ENCODE measurements at regions not wholly inside any gene's neighbourhood (a gene's known extent, or its start where the extent isn't known, plus 50 kb on each side); places are given as distances from the start of the nearest gene placed in this dataset.

DNA sequence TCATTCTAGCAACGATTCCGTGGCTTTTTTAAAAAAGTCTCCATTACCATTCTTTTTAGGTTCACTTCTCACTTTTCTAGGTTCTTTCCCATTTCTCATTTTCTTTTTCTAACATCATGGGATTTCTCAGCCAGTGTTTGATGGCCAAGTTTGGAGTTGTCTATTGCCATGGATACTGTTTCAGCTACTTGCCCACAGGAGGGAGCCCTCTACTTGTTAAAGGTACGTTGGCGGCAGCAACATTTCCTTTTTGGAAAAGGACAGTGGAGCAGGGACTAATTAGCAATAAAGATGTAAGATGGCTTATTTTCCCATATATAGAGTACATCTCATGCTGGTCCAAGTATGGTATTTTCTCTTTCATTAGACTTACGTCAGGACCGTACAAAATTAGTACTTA lies 2257.5 kb upstream of the C9orf72 start:
- H4K20me1 ChIP-seq (ENCODE audit: insufficient read depth, low read length): no peaks in the 10 kb centered on the region
- no peaks in the 10 kb centered on the region for H3K4me1 ChIP-seq (ENCODE audit: insufficient read depth, low read length, severe bottlenecking)
- H3K9ac ChIP-seq (ENCODE audit: low read length): no peak overlapping the region
- H3K27ac ChIP-seq (ENCODE audit: low read depth, low read length, poor library complexity, severe bottlenecking): no peak overlapping the region
- H3K9me2 ChIP-seq (ENCODE audit: low read depth, low read length): no peaks in the 10 kb centered on the region
- H3K36me3 ChIP-seq (ENCODE audit: insufficient read depth, low read length): no peaks in the 10 kb centered on the region
- H3K4me3 ChIP-seq (ENCODE audit: low read depth, low read length, poor library complexity, severe bottlenecking): no peak overlapping the region
- no peaks in the 10 kb centered on the region for H3K27me3 ChIP-seq (ENCODE audit: insufficient read depth, low read length)
- TF ChIP-seq, protein P1, sequence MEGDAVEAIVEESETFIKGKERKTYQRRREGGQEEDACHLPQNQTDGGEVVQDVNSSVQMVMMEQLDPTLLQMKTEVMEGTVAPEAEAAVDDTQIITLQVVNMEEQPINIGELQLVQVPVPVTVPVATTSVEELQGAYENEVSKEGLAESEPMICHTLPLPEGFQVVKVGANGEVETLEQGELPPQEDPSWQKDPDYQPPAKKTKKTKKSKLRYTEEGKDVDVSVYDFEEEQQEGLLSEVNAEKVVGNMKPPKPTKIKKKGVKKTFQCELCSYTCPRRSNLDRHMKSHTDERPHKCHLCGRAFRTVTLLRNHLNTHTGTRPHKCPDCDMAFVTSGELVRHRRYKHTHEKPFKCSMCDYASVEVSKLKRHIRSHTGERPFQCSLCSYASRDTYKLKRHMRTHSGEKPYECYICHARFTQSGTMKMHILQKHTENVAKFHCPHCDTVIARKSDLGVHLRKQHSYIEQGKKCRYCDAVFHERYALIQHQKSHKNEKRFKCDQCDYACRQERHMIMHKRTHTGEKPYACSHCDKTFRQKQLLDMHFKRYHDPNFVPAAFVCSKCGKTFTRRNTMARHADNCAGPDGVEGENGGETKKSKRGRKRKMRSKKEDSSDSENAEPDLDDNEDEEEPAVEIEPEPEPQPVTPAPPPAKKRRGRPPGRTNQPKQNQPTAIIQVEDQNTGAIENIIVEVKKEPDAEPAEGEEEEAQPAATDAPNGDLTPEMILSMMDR (IDR thresholded peaks at IDR 0.05; ENCODE audit: low read length): peak; percentile 64
- TF ChIP-seq EZH2 (IDR thresholded peaks at IDR 0.05; ENCODE audit: borderline replicate concordance, low read length): no peak
- no peaks in the 10 kb centered on the region for H3K79me2 ChIP-seq (ENCODE audit: insufficient read depth, low read length)
- no peak overlapping the region for H2AFZ ChIP-seq (ENCODE audit: low read length)
- no peak overlapping the region for H3K4me2 ChIP-seq (ENCODE audit: low read length)
- H3K9me3 ChIP-seq (ENCODE audit: low read length): no peaks in the 10 kb centered on the region; the same call in 1 of the 2 replicates
- no peaks in the 10 kb centered on the region for H3F3A ChIP-seq (ENCODE audit: insufficient read depth, low read length)

DNA sequence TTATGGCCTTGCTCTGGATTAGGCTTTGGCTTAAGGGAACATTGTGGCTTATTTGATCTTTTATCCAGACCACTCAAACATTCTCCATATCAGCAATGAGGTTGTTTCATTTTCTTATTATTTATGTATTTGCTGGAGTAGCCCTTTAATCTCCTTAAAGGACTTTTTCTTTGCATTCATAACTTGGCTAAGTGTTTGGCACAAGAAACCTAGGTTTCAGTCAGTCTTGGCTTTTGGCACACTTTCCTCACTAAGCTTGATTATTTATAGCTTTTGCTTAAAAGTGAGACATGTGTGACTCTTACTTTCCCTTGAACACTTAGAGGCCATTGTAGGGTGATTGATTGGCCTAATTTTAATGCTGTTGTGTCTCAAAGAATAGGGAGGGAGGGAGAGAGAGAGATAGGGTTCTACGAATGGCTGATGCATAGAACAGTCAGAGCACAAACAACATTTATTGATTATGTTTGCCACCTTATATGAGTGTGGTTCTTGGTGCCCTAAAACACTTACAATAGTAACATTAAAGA lies 2265.3 kb upstream of the C9orf72 start:
- Histone ChIP-seq H3K9ac (ENCODE audit: low read length) (no peak overlapping the region), H2AFZ (ENCODE audit: low read length) (no peak overlapping the region)

DNA sequence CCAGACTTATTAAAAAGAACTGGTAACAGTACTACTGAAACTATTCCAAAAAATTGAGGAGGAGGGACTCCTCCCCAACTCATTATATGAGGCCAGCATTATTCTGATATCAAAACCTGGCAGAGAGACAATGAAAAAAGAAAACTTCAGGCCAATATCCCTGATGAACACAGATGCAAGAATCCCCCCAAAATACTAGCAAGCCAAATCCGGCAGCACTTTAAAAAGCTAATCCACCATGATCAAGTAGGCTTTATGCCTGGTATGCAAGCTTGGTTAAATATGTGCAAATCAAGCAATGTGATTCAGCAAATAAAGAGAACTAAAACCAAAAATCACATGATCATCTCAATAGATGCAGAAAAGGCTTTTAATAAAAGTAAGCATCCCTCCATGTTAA lies 2271.0 kb upstream of the C9orf72 start:
- Histone ChIP-seq H3K36me3 (ENCODE audit: insufficient read depth, low read length) (no peaks in the 10 kb centered on the region), H3K4me2 (ENCODE audit: low read length) (no peak overlapping the region), H3K79me2 (ENCODE audit: insufficient read depth, low read length) (no peaks in the 10 kb centered on the region), H3F3A (ENCODE audit: insufficient read depth, low read length) (no peaks in the 10 kb centered on the region), H2AFZ (ENCODE audit: low read length) (no peak overlapping the region), H3K4me1 (ENCODE audit: insufficient read depth, low read length, severe bottlenecking) (no peaks in the 10 kb centered on the region), H3K9me2 (ENCODE audit: low read depth, low read length) (no peaks in the 10 kb centered on the region), H3K27ac (ENCODE audit: low read depth, low read length, poor library complexity, severe bottlenecking) (no peak overlapping the region), H3K4me3 (ENCODE audit: low read depth, low read length, poor library complexity, severe bottlenecking) (no peak overlapping the region), H3K27me3 (ENCODE audit: insufficient read depth, low read length) (no peaks in the 10 kb centered on the region), H3K9me3 (ENCODE audit: low read length) (no peaks in the 10 kb centered on the region), H3K9ac (ENCODE audit: low read length) (no peak overlapping the region), H4K20me1 (ENCODE audit: insufficient read depth, low read length) (no peaks in the 10 kb centered on the region)
- TF ChIP-seq, protein P1 (IDR thresholded peaks at IDR 0.05; ENCODE audit: low read length): no peak
- no peak for TF ChIP-seq EZH2 (IDR thresholded peaks at IDR 0.05; ENCODE audit: borderline replicate concordance, low read length)

More for the DNA sequence above, 2265.3 kb upstream of the C9orf72 start:
- Histone ChIP-seq H3K4me3 (ENCODE audit: low read depth, low read length, poor library complexity, severe bottlenecking) (no peak overlapping the region), H4K20me1 (ENCODE audit: insufficient read depth, low read length) (no peaks in the 10 kb centered on the region), H3K4me1 (ENCODE audit: insufficient read depth, low read length, severe bottlenecking) (no peaks in the 10 kb centered on the region), H3K27me3 (ENCODE audit: insufficient read depth, low read length) (no peaks in the 10 kb centered on the region), H3K9me3 (ENCODE audit: low read length) (no peaks in the 10 kb centered on the region), H3K27ac (ENCODE audit: low read depth, low read length, poor library complexity, severe bottlenecking) (no peak overlapping the region), H3K79me2 (ENCODE audit: insufficient read depth, low read length) (no peaks in the 10 kb centered on the region), H3K36me3 (ENCODE audit: insufficient read depth, low read length) (no peaks in the 10 kb centered on the region), H3F3A (ENCODE audit: insufficient read depth, low read length) (no peaks in the 10 kb centered on the region), H3K9me2 (ENCODE audit: low read depth, low read length) (no peaks in the 10 kb centered on the region), H3K4me2 (ENCODE audit: low read length) (no peak overlapping the region)
- TF ChIP-seq, protein P1 (IDR thresholded peaks at IDR 0.05; ENCODE audit: low read length): no peak
- TF ChIP-seq EZH2 (IDR thresholded peaks at IDR 0.05; ENCODE audit: borderline replicate concordance, low read length): no peak
